Suprapubic skin (tissue), 4 donors: ENCODE measurements at regions not wholly inside any gene's neighbourhood (a gene's known extent, or its start where the extent isn't known, plus 50 kb on each side); places are given as distances from the start of the nearest gene placed in this dataset.

Source experiments
- DNase-seq, 2 donors: peaks; one replicate each; pipeline ENCODE4 v3.0.0-alpha.2; 2019; ENCODE audit warnings: low spot score in 2 of 2
- H3K27ac ChIP-seq: fragments of 200-600 bp; sonication (generic); one replicate; pipeline ENCODE4 v1.5.1; 2019
- H3K27me3 ChIP-seq: fragments of 200-600 bp; sonication (generic); one replicate; pipeline ENCODE4 v1.5.1; 2019
- H3K36me3 ChIP-seq: fragments of 200-600 bp; sonication (generic); one replicate; pipeline ENCODE4 v1.5.1; 2019
- H3K4me1 ChIP-seq: fragments of 200-600 bp; sonication (generic); one replicate; pipeline ENCODE4 v1.5.1; 2019
- H3K4me3 ChIP-seq: fragments of 200-600 bp; sonication (generic); one replicate; pipeline ENCODE4 v1.5.1; 2019; ENCODE audit warnings: mild to moderate bottlenecking
- H3K9me3 ChIP-seq: fragments of 200-600 bp; sonication (generic); one replicate; pipeline ENCODE4 v1.5.1; 2019
- CTCF ChIP-seq, 2 donors: fragments of 200-600 bp in 1 of 2; fragments of 450-650 bp in 1 of 2; sonication (generic) in 1 of 2; IDR thresholded peaks; one replicate each; pipeline ENCODE4 v1.5.1; 2016 to 2019; ENCODE audit warnings: antibody characterized with exemption in 2 of 2, mild to moderate bottlenecking in 1 of 2, moderate library complexity in 1 of 2
- EP300 ChIP-seq: sonication (generic); formaldehyde crosslinking; IDR thresholded peaks from one replicate; pipeline ENCODE4 v1.6.1; 2017; ENCODE audit warnings: antibody characterized with exemption
- POLR2A ChIP-seq, 2 donors: fragments of 450-650 bp; IDR thresholded peaks; one replicate each; pipeline ENCODE4 v1.6.1; 2017; ENCODE audit warnings: antibody characterized with exemption in 2 of 2, mild to moderate bottlenecking in 2 of 2, moderate library complexity in 2 of 2
- POLR2AphosphoS5 ChIP-seq, 3 donors: sonication (generic); formaldehyde crosslinking; IDR thresholded peaks; one replicate each; pipeline ENCODE4 v1.6.1; 2017; ENCODE audit warnings: antibody characterized with exemption in 3 of 3
- WGBS: methylation state at CpG from one replicate; pipeline ENCODE4 v1.1.5; 2018; 5-methylcytosine and 5-hydroxymethylcytosine counted together

GRCh38 chr13:47372751-47373150, 475.9 kb upstream of the HTR2A start:
- TF ChIP-seq POLR2A (IDR thresholded peaks at IDR 0.05) (no peak), EP300 (no peak), POLR2AphosphoS5 (IDR thresholded peaks at IDR 0.05) (no peak), CTCF (IDR thresholded peaks at IDR 0.05) (no peak)
- Histone ChIP-seq H3K36me3 (no peaks in the 10 kb centered on the region), H3K9me3 (peaks cover 6% of the 10 kb centered on the region), H3K4me1 (no peaks in the 10 kb centered on the region), H3K27ac (no peak overlapping the region), H3K27me3 (no peaks in the 10 kb centered on the region), H3K4me3 (no peak overlapping the region)
- DNase-seq, result no peak
- 11% methylated on average over 1 of the region's 1 CpG for WGBS

GRCh38 chr13:47351798-47352197, 454.9 kb upstream of the HTR2A start:
- Histone ChIP-seq H3K4me3 (no peak overlapping the region), H3K36me3 (no peaks in the 10 kb centered on the region), H3K4me1 (no peaks in the 10 kb centered on the region), H3K27me3 (no peaks in the 10 kb centered on the region), H3K9me3 (no peaks in the 10 kb centered on the region), H3K27ac (no peak overlapping the region)
- no peak for DNase-seq
- no peak for TF ChIP-seq POLR2A (IDR thresholded peaks at IDR 0.05)
- TF ChIP-seq CTCF (IDR thresholded peaks at IDR 0.05), result no peak
- no peak for TF ChIP-seq POLR2AphosphoS5 (IDR thresholded peaks at IDR 0.05)
- TF ChIP-seq EP300, result no peak
- 66% methylated on average over 3 of the region's 3 CpGs for WGBS

GRCh38 chr13:47350334-47351124, 453.7 kb upstream of the HTR2A start:
- no peak for TF ChIP-seq POLR2A (IDR thresholded peaks at IDR 0.05)
- TF ChIP-seq POLR2AphosphoS5 (IDR thresholded peaks at IDR 0.05), result no peak
- TF ChIP-seq CTCF (IDR thresholded peaks at IDR 0.05), result no peak
- no peak for TF ChIP-seq EP300
- WGBS, result 81% methylated on average over 2 of the region's 2 CpGs
- no peak for DNase-seq
- Histone ChIP-seq H3K27ac (no peak overlapping the region), H3K36me3 (no peaks in the 10 kb centered on the region), H3K4me3 (no peak overlapping the region), H3K4me1 (no peaks in the 10 kb centered on the region), H3K27me3 (no peaks in the 10 kb centered on the region), H3K9me3 (no peaks in the 10 kb centered on the region)

GRCh38 chr13:47349211-47349610, 452.4 kb upstream of the HTR2A start:
- no peak overlapping the region for H3K27ac ChIP-seq
- H3K4me1 ChIP-seq, result no peaks in the 10 kb centered on the region
- WGBS, result 96% methylated on average over 1 of the region's 1 CpG
- DNase-seq, result no peak
- H3K27me3 ChIP-seq, result no peaks in the 10 kb centered on the region
- TF ChIP-seq EP300 (no peak), POLR2A (IDR thresholded peaks at IDR 0.05) (no peak), POLR2AphosphoS5 (IDR thresholded peaks at IDR 0.05) (no peak), CTCF (IDR thresholded peaks at IDR 0.05) (no peak)
- no peaks in the 10 kb centered on the region for H3K36me3 ChIP-seq
- no peaks in the 10 kb centered on the region for H3K9me3 ChIP-seq
- no peak overlapping the region for H3K4me3 ChIP-seq

- no peaks in the 10 kb centered on the region for H3K36me3 ChIP-seq
- no peak for TF ChIP-seq POLR2A (IDR thresholded peaks at IDR 0.05)
- H3K4me3 ChIP-seq, result no peak overlapping the region
- H3K27me3 ChIP-seq, result no peaks in the 10 kb centered on the region
- no peak for DNase-seq
- H3K27ac ChIP-seq, result no peak overlapping the region
- 68% methylated on average over 7 of the region's 7 CpGs for WGBS
- H3K4me1 ChIP-seq, result no peaks in the 10 kb centered on the region
- H3K9me3 ChIP-seq, result no peaks in the 10 kb centered on the region
Observed at GRCh38 chr13:47337781-47338507, 441.1 kb upstream of the HTR2A start.
